Sigmoid colon (tissue), 4 donors: ENCODE measurements at regions not wholly inside any gene's neighbourhood (a gene's known extent, or its start where the extent isn't known, plus 50 kb on each side); places are given as distances from the start of the nearest gene placed in this dataset.

Experiments used
- CTCF ChIP-seq, 4 experiments: fragments of 450-650 bp in 3 of 4; fragments of 200-600 bp in 1 of 4; IDR thresholded peaks; one replicate each; pipeline ENCODE4 v1.5.1; 2016 to 2019; ENCODE audit warnings: antibody characterized with exemption in 4 of 4, mild to moderate bottlenecking in 3 of 4, moderate library complexity in 2 of 4
- POLR2AphosphoS5 ChIP-seq, 4 donors: sonication (generic); formaldehyde crosslinking; IDR thresholded peaks; one replicate each; pipeline ENCODE4 v1.6.1; 2017; ENCODE audit warnings: antibody characterized with exemption in 4 of 4

DNA sequence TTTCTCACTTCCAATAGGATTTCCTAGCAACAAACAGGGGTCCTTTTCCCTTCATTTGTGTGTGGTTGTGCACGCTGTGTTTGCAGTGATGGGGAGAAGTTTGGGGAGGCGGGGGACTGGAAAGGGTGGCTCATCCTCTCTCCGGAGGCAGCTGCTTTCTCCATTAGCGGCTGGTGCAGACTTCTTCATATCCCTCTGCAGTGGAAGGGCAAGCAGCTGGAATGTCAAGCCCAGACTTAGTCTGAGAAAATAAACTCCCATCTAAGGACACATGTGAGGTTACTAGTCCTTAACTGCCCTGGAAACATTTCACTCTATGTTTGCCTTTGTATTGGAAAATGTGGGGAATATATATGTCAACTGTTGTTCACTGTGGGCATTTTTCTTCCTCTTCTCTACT lies 467.0 kb upstream of the RASGRP1 start:
- TF ChIP-seq CTCF (IDR thresholded peaks at IDR 0.05) (no peak), POLR2AphosphoS5 (IDR thresholded peaks at IDR 0.05) (no peak)
